OCI-LY3 (cell line): ENCODE measurements at regions not wholly inside any gene's neighbourhood (a gene's known extent, or its start where the extent isn't known, plus 50 kb on each side); places are given as distances from the start of the nearest gene placed in this dataset.

Experiments
- EZH2phosphoT487 ChIP-seq: fragments of 200-600 bp; shearing (Covaris generic); IDR thresholded peaks from 2 replicates; pipeline ENCODE4 v1.6.1; 2018; ENCODE audit warnings: antibody characterized with exemption, mixed run types, low read depth
- TF ChIP-seq, protein P1 (sequence below): fragments of 200-600, 300-600 bp; sonication (generic); IDR thresholded peaks from 2 replicates; pipeline ENCODE4 v1.5.1; 2014; ENCODE audit warnings: antibody characterized with exemption, low read length, low read depth

DNA sequence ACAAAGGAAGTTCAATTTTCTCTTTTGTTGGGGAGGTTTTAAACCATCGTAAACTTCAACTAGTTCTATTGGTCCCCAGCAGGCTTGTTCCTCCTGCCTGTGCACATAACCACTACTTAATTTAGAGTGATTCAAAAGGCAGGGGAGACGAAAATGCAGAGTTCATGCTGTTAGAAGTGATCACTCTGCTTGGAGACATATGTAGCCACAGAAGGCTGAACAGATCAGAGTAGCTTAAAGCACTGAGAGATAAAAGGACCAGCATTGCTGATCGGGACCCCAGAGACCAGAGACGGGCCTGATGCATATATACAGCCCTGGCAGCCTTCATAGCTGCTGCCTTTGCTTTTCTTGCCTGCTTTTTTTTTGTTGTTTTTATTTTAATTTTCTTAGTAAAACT, 662.0 kb upstream of the CPEB2 start:
- TF ChIP-seq, protein P1, sequence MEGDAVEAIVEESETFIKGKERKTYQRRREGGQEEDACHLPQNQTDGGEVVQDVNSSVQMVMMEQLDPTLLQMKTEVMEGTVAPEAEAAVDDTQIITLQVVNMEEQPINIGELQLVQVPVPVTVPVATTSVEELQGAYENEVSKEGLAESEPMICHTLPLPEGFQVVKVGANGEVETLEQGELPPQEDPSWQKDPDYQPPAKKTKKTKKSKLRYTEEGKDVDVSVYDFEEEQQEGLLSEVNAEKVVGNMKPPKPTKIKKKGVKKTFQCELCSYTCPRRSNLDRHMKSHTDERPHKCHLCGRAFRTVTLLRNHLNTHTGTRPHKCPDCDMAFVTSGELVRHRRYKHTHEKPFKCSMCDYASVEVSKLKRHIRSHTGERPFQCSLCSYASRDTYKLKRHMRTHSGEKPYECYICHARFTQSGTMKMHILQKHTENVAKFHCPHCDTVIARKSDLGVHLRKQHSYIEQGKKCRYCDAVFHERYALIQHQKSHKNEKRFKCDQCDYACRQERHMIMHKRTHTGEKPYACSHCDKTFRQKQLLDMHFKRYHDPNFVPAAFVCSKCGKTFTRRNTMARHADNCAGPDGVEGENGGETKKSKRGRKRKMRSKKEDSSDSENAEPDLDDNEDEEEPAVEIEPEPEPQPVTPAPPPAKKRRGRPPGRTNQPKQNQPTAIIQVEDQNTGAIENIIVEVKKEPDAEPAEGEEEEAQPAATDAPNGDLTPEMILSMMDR, result no peak
- TF ChIP-seq EZH2phosphoT487, result no peak
